Mammary epithelial cell (primary cell): ENCODE measurements at regions not wholly inside any gene's neighbourhood (a gene's known extent, or its start where the extent isn't known, plus 50 kb on each side); places are given as distances from the start of the nearest gene placed in this dataset.

ENCODE experiments used
- EZH2 ChIP-seq: IDR thresholded peaks from 2 replicates; pipeline ENCODE4 v1.6.1; 2012; ENCODE audit warnings: low read length, inconsistent platforms, borderline replicate concordance
- TF ChIP-seq, protein P1 (sequence below), 2 donors: IDR thresholded peaks in 1 of 2; conservative IDR thresholded peaks in 1 of 2; 2 replicates each; pipeline ENCODE4 v1.5.1; 2011 to 2012; ENCODE audit warnings: inconsistent platforms in 2 of 2, low read length in 2 of 2, mild to moderate bottlenecking in 2 of 2, control low read depth in 1 of 2, low read depth in 1 of 2; ENCODE audit not compliant: insufficient read depth in 1 of 2; ENCODE audit errors: extremely low read depth in 1 of 2

DNA sequence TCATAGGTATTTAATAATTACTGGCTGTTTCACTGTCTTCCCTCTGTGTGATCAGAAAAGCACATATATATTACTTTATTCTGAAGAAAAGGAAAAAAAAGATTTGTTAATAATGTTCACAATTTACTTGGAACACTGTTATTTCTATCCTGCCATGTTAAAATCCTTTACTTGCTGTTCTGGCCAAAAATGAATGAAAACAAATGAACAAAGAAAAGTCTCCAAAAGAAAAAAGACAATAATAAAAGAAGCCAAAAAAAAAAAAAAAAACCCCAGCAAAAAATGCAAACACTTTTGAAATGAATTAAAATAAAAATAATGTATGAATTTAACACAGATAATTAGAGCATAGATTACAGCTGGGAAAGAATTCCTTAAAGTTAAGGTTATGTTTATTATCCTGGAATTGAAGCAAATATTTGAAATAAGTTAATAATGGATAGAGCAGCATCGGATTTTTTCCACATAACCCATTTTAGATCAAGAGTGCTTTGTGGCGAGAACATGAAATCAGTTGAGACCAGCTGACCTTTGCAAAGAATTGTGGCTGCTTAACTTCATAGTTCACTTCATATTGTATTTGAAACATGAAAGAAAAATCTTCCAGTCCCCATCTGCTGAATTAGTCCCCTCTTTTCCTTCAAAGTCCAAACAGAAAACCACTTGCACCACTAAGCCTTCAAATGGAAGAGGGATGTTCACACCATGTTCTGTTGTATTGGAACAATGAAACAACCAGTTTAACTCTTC lies 444.8 kb downstream of the ADAMTS20 start:
- TF ChIP-seq, protein P1, sequence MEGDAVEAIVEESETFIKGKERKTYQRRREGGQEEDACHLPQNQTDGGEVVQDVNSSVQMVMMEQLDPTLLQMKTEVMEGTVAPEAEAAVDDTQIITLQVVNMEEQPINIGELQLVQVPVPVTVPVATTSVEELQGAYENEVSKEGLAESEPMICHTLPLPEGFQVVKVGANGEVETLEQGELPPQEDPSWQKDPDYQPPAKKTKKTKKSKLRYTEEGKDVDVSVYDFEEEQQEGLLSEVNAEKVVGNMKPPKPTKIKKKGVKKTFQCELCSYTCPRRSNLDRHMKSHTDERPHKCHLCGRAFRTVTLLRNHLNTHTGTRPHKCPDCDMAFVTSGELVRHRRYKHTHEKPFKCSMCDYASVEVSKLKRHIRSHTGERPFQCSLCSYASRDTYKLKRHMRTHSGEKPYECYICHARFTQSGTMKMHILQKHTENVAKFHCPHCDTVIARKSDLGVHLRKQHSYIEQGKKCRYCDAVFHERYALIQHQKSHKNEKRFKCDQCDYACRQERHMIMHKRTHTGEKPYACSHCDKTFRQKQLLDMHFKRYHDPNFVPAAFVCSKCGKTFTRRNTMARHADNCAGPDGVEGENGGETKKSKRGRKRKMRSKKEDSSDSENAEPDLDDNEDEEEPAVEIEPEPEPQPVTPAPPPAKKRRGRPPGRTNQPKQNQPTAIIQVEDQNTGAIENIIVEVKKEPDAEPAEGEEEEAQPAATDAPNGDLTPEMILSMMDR (conservative IDR thresholded peaks at IDR 0.05 in 1 of 2, IDR thresholded peaks at IDR 0.05 in 1 of 2; ENCODE audit: extremely low read depth in 1 of 2, insufficient read depth in 1 of 2, low read depth in 1 of 2, low read length in 2 of 2): no peak
- TF ChIP-seq EZH2: no peak
